ENCODE measurements at regions not wholly inside any gene's neighbourhood (a gene's known extent, or its start where the extent isn't known, plus 50 kb on each side); places are given as distances from the start of the nearest gene placed in this dataset.

GRCh38 chr15:55126111-55126510, 70.6 kb downstream of the RSL24D1 start:
- POLR2A ChIA-PET = no interaction called here
- no peak overlapping the region for H3K4me3 ChIP-seq (replicated peaks in 1 of 3; ENCODE audit: insufficient read depth in 1 of 3, low read depth in 2 of 3, low read length in 3 of 3)
- no peak overlapping the region for H3K4me2 ChIP-seq (ENCODE audit: low read depth, low read length)
- H3K4me1 ChIP-seq (ENCODE audit: insufficient read depth, low read length) = no peaks in the 10 kb centered on the region
- no peak for FAIRE-seq
- no peak overlapping the region for H3K27ac ChIP-seq (ENCODE audit: extremely low read length, insufficient read depth, low read length)
- no peaks in the 10 kb centered on the region; a peak in 1 of 5 replicates for H3K27me3 ChIP-seq (ENCODE audit: control insufficient read depth in 1 of 2, insufficient read depth in 2 of 2, low read length in 2 of 2)
- no peaks in the 10 kb centered on the region for H3K36me3 ChIP-seq (replicated peaks in 1 of 2; ENCODE audit: control insufficient read depth in 1 of 2, insufficient read depth in 2 of 2, low read length in 2 of 2)
- in situ Hi-C loops (cut with HindIII; ENCODE audit: extremely low pct_ligation_motif_present, low pct_unique_long_range_greater_than_20kb) = no loop called here
- H3K9me3 ChIP-seq (ENCODE audit: low read length) = no peaks in the 10 kb centered on the region
- ATAC-seq = no peak
- CTCF ChIA-PET (ENCODE audit: low intra/inter-chr PET ratio, low total read pairs) = no interaction called here
- no peaks in the 10 kb centered on the region for H3K79me2 ChIP-seq (ENCODE audit: insufficient read depth, low read length)
- H2AFZ ChIP-seq (ENCODE audit: low read length) = no peak overlapping the region
- no TSS peak for BruUV-seq (replicated peaks)
- H3K9ac ChIP-seq (ENCODE audit: insufficient read depth, low read depth, low read length) = no peak overlapping the region
- no peaks in the 10 kb centered on the region for H4K20me1 ChIP-seq (ENCODE audit: insufficient read depth, low read length)
- intact Hi-C loops (cut with micrococcal nuclease; ENCODE audit: unreplicated experiment) = no loop called here
- DNase-seq (ENCODE audit: low spot score) = no peak
- WGBS (ENCODE audit: low lambda C conversion rate) = 63% methylated on average over 3 of the region's 3 CpGs
- TF ChIP-seq ZNF850 (CRISPR knock-in tag; conservative IDR thresholded peaks at IDR 0.05) = no peak
- TF ChIP-seq ATF2 (CRISPR knock-in tag; IDR thresholded peaks at IDR 0.05) = no peak
- no peak for TF ChIP-seq E2F2 (CRISPR knock-in tag; IDR thresholded peaks at IDR 0.05; ENCODE audit: borderline replicate concordance)
- no peak for TF ChIP-seq ZSCAN9 (CRISPR knock-in tag; IDR thresholded peaks at IDR 0.05; ENCODE audit: borderline replicate concordance)
- no peak for TF ChIP-seq JUND (CRISPR knock-in tag; IDR thresholded peaks at IDR 0.05)
- TF ChIP-seq TEF (CRISPR knock-in tag; IDR thresholded peaks at IDR 0.05) = no peak
- no peak for TF ChIP-seq HMGXB4 (CRISPR knock-in tag; IDR thresholded peaks at IDR 0.05; ENCODE audit: borderline replicate concordance in 1 of 2, low read depth in 1 of 2)
- no peak for TF ChIP-seq ZNF501 (CRISPR knock-in tag; IDR thresholded peaks at IDR 0.05)
- TF ChIP-seq SOX13 (IDR thresholded peaks at IDR 0.05) = no peak
- TF ChIP-seq SOX13 (CRISPR knock-in tag; conservative IDR thresholded peaks at IDR 0.05 in 1 of 2, IDR thresholded peaks at IDR 0.05 in 1 of 2) = no peak
- no peak for TF ChIP-seq GLI4 (CRISPR knock-in tag; IDR thresholded peaks at IDR 0.05; ENCODE audit: borderline replicate concordance)
- no peak for TF ChIP-seq TERF1 (CRISPR knock-in tag; IDR thresholded peaks at IDR 0.05)
- TF ChIP-seq SALL2 (CRISPR knock-in tag; IDR thresholded peaks at IDR 0.05) = no peak
- TF ChIP-seq HMGA1 (CRISPR knock-in tag; conservative IDR thresholded peaks at IDR 0.05) = no peak
- TF ChIP-seq ZNF615 (CRISPR knock-in tag; IDR thresholded peaks at IDR 0.05; ENCODE audit: borderline replicate concordance) = no peak
- no peak for TF ChIP-seq CTCF (CRISPR knock-in tag; IDR thresholded peaks at IDR 0.05)

All from HepG2 (cell line).